GM12872 (cell line): ENCODE measurements at regions not wholly inside any gene's neighbourhood (a gene's known extent, or its start where the extent isn't known, plus 50 kb on each side); places are given as distances from the start of the nearest gene placed in this dataset.

Source experiments
- TF ChIP-seq, protein P1 (sequence below): IDR thresholded peaks from 3 replicates; pipeline ENCODE4 v1.5.1; 2011; ENCODE audit warnings: low read depth, mild to moderate bottlenecking, low read length, moderate library complexity; ENCODE audit not compliant: insufficient read depth

DNA sequence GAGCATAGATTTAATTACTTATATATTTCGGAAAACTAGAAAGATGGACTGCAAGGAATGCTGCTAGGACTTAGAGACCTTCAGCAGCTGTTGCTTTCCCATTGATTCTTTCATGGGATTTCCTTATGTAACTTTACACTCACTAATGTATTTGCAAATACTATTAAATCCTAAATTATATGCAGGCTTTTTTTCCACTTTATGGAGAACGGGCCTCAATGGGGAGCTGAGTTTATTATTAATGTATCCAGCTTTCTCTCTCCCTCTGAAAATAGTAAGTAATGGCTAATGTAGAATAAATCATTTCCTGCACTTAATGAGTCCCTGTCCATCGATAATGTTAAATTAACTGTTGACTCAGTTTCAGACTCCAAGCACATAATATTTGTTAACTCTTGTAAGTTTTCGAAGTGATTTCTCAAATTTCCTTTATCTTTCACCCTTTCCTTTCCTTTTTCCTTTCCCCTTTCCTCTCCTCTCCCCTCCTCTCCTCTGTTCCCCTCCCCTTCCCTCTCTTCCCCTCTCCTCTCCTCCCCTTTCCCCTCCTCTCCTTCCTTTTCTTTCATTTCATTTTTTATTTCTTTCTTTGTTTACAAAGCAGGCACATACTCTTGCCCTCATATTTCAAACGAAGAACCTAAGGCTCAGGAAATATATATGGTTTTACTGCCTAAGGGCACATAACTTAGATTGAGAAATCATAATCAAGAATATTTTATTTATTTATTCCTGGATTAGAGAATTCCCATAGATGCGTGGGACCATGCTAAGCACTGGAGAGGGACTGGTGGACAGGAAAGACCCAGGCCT, 503.6 kb downstream of the MMUT start:
- TF ChIP-seq, protein P1, sequence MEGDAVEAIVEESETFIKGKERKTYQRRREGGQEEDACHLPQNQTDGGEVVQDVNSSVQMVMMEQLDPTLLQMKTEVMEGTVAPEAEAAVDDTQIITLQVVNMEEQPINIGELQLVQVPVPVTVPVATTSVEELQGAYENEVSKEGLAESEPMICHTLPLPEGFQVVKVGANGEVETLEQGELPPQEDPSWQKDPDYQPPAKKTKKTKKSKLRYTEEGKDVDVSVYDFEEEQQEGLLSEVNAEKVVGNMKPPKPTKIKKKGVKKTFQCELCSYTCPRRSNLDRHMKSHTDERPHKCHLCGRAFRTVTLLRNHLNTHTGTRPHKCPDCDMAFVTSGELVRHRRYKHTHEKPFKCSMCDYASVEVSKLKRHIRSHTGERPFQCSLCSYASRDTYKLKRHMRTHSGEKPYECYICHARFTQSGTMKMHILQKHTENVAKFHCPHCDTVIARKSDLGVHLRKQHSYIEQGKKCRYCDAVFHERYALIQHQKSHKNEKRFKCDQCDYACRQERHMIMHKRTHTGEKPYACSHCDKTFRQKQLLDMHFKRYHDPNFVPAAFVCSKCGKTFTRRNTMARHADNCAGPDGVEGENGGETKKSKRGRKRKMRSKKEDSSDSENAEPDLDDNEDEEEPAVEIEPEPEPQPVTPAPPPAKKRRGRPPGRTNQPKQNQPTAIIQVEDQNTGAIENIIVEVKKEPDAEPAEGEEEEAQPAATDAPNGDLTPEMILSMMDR, result no peak

DNA sequence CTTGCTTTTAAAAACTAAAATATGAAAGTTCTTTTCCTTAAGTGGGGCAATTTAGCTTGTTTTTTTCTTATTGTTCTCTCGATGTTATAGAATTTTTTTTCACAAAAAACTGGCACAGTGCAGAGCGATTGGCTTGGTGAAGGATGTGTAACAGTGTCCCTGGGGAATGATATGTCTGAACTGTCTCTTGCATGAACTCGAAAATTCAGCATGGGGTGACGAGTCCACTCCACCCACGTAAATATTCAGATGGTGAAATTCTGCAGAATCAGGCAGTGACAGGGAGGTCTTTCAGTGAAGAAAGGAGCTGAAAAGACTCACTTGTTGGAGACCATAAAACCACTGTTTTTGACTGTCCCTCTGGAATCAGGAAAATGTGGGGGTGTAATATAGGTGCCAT, 505.3 kb downstream of the MMUT start:
- TF ChIP-seq, protein P1, result no peak

- TF ChIP-seq, protein P1, result no peak
These were observed 511.1 kb downstream of the MMUT start for GRCh38 chr6:48951917-48952316.

DNA sequence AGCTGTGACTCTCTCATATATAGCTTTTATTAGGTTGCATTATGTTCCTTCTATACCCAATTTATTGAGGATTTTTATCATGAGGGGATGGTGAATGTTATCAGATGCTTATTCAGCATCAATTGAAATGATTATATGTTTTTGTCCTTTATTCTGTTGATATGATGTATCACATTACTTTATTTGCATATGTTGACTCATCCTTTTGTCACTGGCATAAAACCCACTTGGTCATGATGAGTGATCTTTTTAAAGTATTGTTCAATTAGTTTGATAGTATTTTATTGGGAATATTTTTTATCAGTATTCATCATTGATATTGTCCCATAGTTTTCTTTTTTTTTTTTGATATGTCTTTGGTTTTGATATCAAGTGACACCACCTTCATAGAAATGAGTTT, 529.9 kb downstream of the MMUT start:
- TF ChIP-seq, protein P1, result no peak

DNA sequence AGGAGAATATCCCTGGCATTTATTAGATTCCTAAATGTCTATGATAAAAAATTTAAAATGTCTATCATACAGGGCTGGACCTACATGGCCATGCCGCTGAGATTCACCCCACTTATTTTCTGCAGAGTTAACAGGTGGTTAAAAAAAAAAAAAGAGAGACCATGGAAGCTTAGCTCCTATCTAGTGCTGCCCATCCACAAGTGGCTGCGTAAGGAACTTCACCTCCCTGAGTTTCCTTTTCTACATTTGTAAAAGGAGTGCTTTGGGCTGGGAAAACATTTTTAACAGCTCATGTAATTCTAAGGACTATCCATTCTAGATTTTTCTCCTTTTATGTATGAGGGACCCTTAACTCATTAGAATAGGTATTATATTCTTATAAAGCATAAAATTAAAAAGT, 534.1 kb downstream of the MMUT start:
- TF ChIP-seq, protein P1, result no peak

DNA sequence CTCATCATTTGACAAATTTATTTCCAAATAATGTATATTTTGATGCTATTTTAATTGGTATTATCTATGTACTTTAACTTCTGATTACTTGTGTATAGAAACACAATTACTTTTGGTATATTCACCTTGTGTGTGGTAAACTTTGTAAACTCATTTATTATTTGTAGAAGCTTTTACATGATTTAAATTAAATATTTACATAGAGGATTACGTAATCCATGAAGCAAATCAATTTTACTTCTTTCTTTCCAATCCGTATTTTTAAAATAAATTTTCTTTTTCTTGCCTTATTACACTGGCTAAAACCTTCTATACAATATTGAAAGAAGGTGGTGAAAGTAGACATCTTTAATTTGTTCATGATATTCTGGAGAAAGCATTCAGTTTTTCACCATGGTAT, 540.2 kb downstream of the MMUT start:
- TF ChIP-seq, protein P1, result no peak

DNA sequence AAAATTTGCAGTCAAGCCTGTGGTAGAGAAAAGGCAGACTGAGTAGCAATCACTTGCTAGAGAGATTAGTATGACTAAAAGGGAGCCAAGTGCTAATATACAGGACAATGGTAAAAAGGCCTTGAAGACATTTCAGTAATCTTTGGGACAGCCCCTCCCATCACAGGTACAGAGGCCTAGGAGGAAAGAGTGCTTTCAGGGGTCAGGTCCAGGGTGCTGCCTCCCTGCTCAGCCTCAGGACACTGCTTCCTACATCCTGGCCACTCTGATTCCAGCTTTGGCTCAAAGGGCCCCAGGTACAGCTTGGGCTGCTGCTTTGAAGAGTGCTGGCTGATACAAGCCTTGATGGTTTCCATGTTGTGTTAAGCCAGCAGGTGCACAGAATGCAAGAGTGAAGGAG, 543.5 kb downstream of the MMUT start:
- TF ChIP-seq, protein P1, result no peak
